ENCODE measurements at regions not wholly inside any gene's neighbourhood (a gene's known extent, or its start where the extent isn't known, plus 50 kb on each side); places are given as distances from the start of the nearest gene placed in this dataset.

DNA sequence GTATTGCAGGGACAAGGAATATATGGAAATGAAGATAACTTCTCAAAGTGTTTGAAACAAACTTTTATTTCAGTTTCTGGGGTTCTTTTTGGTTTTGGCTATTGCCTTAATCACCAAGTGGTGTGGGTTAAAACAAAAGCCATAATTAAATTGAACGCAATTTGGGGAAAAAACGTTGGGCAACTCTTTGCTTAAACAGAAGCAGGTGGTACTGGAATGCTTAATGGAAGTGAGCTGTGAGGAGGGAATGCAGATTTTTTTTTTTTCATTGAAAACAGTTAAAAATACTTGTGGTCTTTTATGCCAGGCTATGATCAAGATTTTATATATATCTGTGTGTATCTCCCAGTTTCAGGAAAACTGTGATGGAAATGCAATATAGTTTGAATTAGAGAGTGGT is 195.7 kb upstream of the TUT7 start:
- Histone ChIP-seq H3K27ac (ENCODE audit: extremely low read length, insufficient read depth, low read length) (no peak overlapping the region), H3K9me3 (ENCODE audit: low read length) (no peaks in the 10 kb centered on the region), H3K79me2 (ENCODE audit: insufficient read depth, low read length) (no peaks in the 10 kb centered on the region), H4K20me1 (ENCODE audit: insufficient read depth, low read length) (no peaks in the 10 kb centered on the region), H3K4me1 (ENCODE audit: insufficient read depth, low read length) (no peaks in the 10 kb centered on the region), H3K27me3 (ENCODE audit: control insufficient read depth in 1 of 2, insufficient read depth in 2 of 2, low read length in 2 of 2) (no peaks in the 10 kb centered on the region; a peak in 1 of 5 replicates), H3K4me2 (ENCODE audit: low read depth, low read length) (no peak overlapping the region), H3K9ac (ENCODE audit: insufficient read depth, low read depth, low read length) (no peak overlapping the region), H2AFZ (ENCODE audit: low read length) (no peak overlapping the region), H3K4me3 (replicated peaks in 1 of 3; ENCODE audit: insufficient read depth in 1 of 3, low read depth in 2 of 3, low read length in 3 of 3) (no peak overlapping the region), H3K36me3 (replicated peaks in 1 of 2; ENCODE audit: control insufficient read depth in 1 of 2, insufficient read depth in 2 of 2, low read length in 2 of 2) (no peaks in the 10 kb centered on the region)
- ATAC-seq (no peak), DNase-seq (ENCODE audit: low spot score) (no peak), FAIRE-seq (no peak)
- CTCF ChIA-PET (ENCODE audit: low intra/inter-chr PET ratio, low total read pairs): no interaction called here
- WGBS (ENCODE audit: low lambda C conversion rate): 2% methylated on average over 2 of the region's 2 CpGs
- intact Hi-C loops (cut with micrococcal nuclease; ENCODE audit: unreplicated experiment) (no loop called here), in situ Hi-C loops (cut with HindIII; ENCODE audit: extremely low pct_ligation_motif_present, low pct_unique_long_range_greater_than_20kb) (no loop called here)
- no TSS peak for BruUV-seq (replicated peaks)
- no peak for TF ChIP-seq BRCA1 (CRISPR knock-in tag; IDR thresholded peaks at IDR 0.05)
- TF ChIP-seq ZNF672 (CRISPR knock-in tag; IDR thresholded peaks at IDR 0.05): no peak
- TF ChIP-seq RFX1 (IDR thresholded peaks at IDR 0.05): no peak
- TF ChIP-seq, protein P1, sequence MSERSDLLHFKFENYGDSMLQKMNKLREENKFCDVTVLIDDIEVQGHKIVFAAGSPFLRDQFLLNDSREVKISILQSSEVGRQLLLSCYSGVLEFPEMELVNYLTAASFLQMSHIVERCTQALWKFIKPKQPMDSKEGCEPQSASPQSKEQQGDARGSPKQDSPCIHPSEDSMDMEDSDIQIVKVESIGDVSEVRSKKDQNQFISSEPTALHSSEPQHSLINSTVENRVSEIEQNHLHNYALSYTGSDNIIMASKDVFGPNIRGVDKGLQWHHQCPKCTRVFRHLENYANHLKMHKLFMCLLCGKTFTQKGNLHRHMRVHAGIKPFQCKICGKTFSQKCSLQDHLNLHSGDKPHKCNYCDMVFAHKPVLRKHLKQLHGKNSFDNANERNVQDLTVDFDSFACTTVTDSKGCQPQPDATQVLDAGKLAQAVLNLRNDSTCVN (CRISPR knock-in tag; IDR thresholded peaks at IDR 0.05; ENCODE audit: borderline replicate concordance): no peak
- no peak for TF ChIP-seq TOPORS (CRISPR knock-in tag; IDR thresholded peaks at IDR 0.05)
- no peak for TF ChIP-seq ZNF619 (CRISPR knock-in tag; IDR thresholded peaks at IDR 0.05)
- no peak for TF ChIP-seq SOX5 (CRISPR knock-in tag; IDR thresholded peaks at IDR 0.05; ENCODE audit: borderline replicate concordance)
- TF ChIP-seq ZNF317 (CRISPR knock-in tag; IDR thresholded peaks at IDR 0.05): no peak
- no peak for TF ChIP-seq ZNF354B (CRISPR knock-in tag; IDR thresholded peaks at IDR 0.05)
- no peak for TF ChIP-seq CBX5 (CRISPR knock-in tag; IDR thresholded peaks at IDR 0.05; ENCODE audit: borderline replicate concordance)
- TF ChIP-seq, protein P2, sequence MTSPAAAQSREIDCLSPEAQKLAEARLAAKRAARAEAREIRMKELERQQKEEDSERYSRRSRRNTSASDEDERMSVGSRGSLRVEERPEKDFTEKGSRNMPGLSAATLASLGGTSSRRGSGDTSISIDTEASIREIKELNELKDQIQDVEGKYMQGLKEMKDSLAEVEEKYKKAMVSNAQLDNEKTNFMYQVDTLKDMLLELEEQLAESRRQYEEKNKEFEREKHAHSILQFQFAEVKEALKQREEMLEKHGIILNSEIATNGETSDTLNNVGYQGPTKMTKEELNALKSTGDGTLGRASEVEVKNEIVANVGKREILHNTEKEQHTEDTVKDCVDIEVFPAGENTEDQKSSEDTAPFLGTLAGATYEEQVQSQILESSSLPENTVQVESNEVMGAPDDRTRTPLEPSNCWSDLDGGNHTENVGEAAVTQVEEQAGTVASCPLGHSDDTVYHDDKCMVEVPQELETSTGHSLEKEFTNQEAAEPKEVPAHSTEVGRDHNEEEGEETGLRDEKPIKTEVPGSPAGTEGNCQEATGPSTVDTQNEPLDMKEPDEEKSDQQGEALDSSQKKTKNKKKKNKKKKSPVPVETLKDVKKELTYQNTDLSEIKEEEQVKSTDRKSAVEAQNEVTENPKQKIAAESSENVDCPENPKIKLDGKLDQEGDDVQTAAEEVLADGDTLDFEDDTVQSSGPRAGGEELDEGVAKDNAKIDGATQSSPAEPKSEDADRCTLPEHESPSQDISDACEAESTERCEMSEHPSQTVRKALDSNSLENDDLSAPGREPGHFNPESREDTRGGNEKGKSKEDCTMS (CRISPR knock-in tag; conservative IDR thresholded peaks at IDR 0.05): no peak
- TF ChIP-seq, protein P3, sequence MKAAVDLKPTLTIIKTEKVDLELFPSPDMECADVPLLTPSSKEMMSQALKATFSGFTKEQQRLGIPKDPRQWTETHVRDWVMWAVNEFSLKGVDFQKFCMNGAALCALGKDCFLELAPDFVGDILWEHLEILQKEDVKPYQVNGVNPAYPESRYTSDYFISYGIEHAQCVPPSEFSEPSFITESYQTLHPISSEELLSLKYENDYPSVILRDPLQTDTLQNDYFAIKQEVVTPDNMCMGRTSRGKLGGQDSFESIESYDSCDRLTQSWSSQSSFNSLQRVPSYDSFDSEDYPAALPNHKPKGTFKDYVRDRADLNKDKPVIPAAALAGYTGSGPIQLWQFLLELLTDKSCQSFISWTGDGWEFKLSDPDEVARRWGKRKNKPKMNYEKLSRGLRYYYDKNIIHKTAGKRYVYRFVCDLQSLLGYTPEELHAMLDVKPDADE (CRISPR knock-in tag; IDR thresholded peaks at IDR 0.05): no peak
- TF ChIP-seq SOX6 (IDR thresholded peaks at IDR 0.05): no peak
- no peak for TF ChIP-seq SOX6 (CRISPR knock-in tag; IDR thresholded peaks at IDR 0.05)
- TF ChIP-seq YEATS2 (CRISPR knock-in tag; IDR thresholded peaks at IDR 0.05; ENCODE audit: borderline replicate concordance): no peak
- TF ChIP-seq MIER3 (CRISPR knock-in tag; IDR thresholded peaks at IDR 0.05; ENCODE audit: borderline replicate concordance): no peak
- POLR2A ChIA-PET: no interaction called here

Data from HepG2 (cell line).